GM13976 (cell line): ENCODE measurements at regions not wholly inside any gene's neighbourhood (a gene's known extent, or its start where the extent isn't known, plus 50 kb on each side); places are given as distances from the start of the nearest gene placed in this dataset.

Experiments used
- DNase-seq: peaks from one replicate; pipeline ENCODE4 v3.0.0; 2012; ENCODE audit warnings: low spot score
- CTCF ChIP-seq: IDR thresholded peaks from 2 replicates; pipeline ENCODE4 v1.5.1; 2012; ENCODE audit warnings: borderline replicate concordance, mild to moderate bottlenecking; ENCODE audit not compliant: insufficient read depth; ENCODE audit errors: extremely low read depth, missing control alignments, control extremely low read depth
- in situ Hi-C: fragments of 300-500 bp; cut with MboI; formaldehyde crosslinking; loops from one replicate; pipeline ENCODE4 v1.12.0; 2022; ENCODE audit warnings: low sequenced_read_pairs, mixed read lengths, inconsistent platforms; ENCODE audit not compliant: unreplicated experiment

- no peak for DNase-seq
- no peak for TF ChIP-seq CTCF
- in situ Hi-C loops = no loop called here
Measured at GRCh38 chr10:83522456-83522855, 616.9 kb upstream of the GHITM start.

GRCh38 chr10:83522881-83523386 is 616.4 kb upstream of the GHITM start:
- TF ChIP-seq CTCF = no peak
- in situ Hi-C loops = no loop called here
- DNase-seq = no peak

- no peak for TF ChIP-seq CTCF
- DNase-seq = no peak
- in situ Hi-C loops = no loop called here
Measured at GRCh38 chr10:83527934-83528333, 611.4 kb upstream of the GHITM start.

- no peak for TF ChIP-seq CTCF
- in situ Hi-C loops = no loop called here
Measured at GRCh38 chr10:83533290-83533689, 606.0 kb upstream of the GHITM start.

GRCh38 chr10:83536426-83536825 is 602.9 kb upstream of the GHITM start:
- TF ChIP-seq CTCF = no peak
- in situ Hi-C loops = no loop called here
- DNase-seq = no peak

More at GRCh38 chr10:83533290-83533689, 606.0 kb upstream of the GHITM start:
- no peak for DNase-seq

GRCh38 chr10:83538047-83538446 is 601.3 kb upstream of the GHITM start:
- in situ Hi-C loops = no loop called here
- TF ChIP-seq CTCF = no peak
- DNase-seq = no peak
